Jurkat, Clone E6-1 (cell line): ENCODE measurements at regions not wholly inside any gene's neighbourhood (a gene's known extent, or its start where the extent isn't known, plus 50 kb on each side); places are given as distances from the start of the nearest gene placed in this dataset.

Source experiments
- DNase-seq: peaks from one replicate; pipeline ENCODE4 v3.0.0-alpha.2; 2011; ENCODE audit warnings: low read depth, low spot score
- H3K4me3 ChIP-seq: 2 replicates; pipeline ENCODE4 v1.5.1; 2011; ENCODE audit warnings: mild to moderate bottlenecking, low read length, control low read depth, moderate library complexity

- H3K4me3 ChIP-seq = no peak overlapping the region
- no peak for DNase-seq
Measured at GRCh38 chr2:126771501-126772195, 115.7 kb downstream of the GYPC start.

DNA sequence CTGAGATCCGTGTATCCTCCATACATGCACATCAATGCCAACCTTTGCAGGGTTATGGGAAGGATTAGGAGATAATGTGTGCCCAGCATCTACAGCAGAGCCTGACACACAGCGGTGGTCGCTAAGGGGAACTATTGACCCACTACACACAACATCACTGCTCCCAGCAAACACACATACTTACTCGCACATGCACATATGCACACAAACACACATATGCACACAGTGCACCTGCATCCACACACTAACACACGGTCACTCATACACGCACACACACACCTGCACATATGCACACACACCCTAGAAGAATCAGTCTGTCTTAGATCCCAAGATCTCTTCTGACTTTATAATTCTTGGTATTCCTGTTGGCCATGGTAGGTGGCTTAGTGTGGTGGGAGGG is 118.3 kb downstream of the GYPC start:
- no peak for DNase-seq
- H3K4me3 ChIP-seq = no peak overlapping the region

DNA sequence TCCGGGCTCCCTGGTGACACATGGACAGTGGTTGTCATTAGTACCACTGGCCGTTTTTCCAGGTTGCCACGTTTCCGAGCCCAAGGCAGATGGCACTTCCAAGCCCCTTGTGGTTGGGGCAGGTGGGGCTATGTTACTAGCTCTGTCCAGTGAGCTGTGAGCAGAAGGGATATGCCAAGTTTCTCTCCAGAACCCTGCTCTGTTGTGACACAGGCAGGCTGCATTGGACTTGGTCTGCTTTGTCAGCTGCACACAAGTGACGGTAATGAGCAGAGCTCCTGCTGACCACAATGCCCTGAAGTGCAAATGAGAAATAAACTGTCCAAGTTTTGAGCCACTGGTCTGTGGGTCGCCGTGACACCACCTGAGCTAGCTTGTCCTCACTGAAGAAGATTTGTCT is 118.8 kb downstream of the GYPC start:
- H3K4me3 ChIP-seq = no peak overlapping the region
- DNase-seq = no peak

- no peak for DNase-seq
- no peak overlapping the region for H3K4me3 ChIP-seq
Measured at GRCh38 chr2:126775300-126775985, 119.5 kb downstream of the GYPC start.

- peak overlapping the region; percentile 68 for H3K4me3 ChIP-seq
- no peak for DNase-seq
Measured at GRCh38 chr2:126776255-126776654, 120.3 kb downstream of the GYPC start.

- DNase-seq = peak; percentile 57
- peak overlapping the region; percentile 68 for H3K4me3 ChIP-seq
Measured at GRCh38 chr2:126776692-126777619, 121.0 kb downstream of the GYPC start.

DNA sequence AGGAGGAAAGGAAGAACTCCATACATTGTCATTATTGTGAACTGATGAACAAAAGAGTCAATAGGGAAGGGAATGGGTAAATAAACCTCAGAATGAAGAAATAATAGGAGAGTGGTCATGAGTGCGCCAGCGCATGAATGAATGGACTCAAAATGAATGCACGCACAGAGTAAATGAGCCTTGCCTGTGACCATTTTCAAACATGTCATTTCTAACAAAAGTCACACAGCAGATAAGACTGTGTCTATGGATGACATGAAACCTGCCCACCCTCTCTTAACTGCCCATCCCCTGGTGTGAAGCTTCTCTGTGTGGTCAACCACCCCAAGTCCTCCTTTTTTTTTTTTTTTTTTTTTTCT is 121.1 kb upstream of the TEX51 start:
- H3K4me3 ChIP-seq = no peak overlapping the region; the same call in 1 of the 2 replicates
- DNase-seq = no peak

- DNase-seq = no peak
Measured at GRCh38 chr2:126778561-126779501, 119.9 kb upstream of the TEX51 start.

DNA sequence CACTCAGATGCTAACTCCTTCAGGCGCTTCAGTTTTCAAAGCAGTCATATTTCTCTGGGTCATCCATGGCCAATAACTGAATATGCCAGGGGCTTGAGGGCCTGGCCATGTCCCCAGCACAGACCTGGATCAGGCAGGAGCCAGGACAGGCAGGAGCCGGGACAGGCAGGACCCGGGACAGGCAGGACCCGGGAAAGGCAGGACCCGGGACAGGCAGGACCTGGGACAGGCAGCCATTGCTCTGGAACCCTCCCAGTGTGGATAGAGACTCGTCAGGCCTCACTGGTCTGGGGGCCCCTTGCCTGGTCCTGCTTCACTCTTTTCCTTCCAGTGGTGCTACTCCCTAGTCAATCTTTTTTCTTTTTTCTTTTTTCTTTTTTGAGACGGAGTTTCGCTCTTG is 117.5 kb upstream of the TEX51 start:
- DNase-seq = no peak
- no peak overlapping the region for H3K4me3 ChIP-seq

More at GRCh38 chr2:126778561-126779501, 119.9 kb upstream of the TEX51 start:
- no peak overlapping the region for H3K4me3 ChIP-seq

- H3K4me3 ChIP-seq = no peak overlapping the region
- no peak for DNase-seq
Measured at GRCh38 chr2:126781806-126782205, 116.9 kb upstream of the TEX51 start.

DNA sequence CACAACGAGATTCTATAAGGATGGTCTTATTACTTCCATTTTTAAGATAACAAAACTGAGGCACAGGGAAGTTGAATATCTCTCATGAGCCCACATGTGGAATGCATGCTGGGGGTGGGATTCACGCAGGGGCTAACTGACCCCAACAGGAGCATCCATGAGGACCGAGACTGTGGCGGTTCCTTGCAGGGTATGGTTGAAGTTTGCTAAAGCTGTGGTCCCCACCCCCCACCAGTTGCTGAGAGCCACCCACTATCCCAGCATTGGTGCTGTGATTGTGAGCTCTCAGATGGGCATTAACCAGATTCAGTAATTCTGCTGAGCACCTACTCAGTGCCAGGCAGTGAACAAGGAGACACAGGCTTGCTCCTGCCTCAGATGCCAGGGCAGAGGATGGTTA is 116.0 kb upstream of the TEX51 start:
- no peak for DNase-seq
- no peak overlapping the region for H3K4me3 ChIP-seq

DNA sequence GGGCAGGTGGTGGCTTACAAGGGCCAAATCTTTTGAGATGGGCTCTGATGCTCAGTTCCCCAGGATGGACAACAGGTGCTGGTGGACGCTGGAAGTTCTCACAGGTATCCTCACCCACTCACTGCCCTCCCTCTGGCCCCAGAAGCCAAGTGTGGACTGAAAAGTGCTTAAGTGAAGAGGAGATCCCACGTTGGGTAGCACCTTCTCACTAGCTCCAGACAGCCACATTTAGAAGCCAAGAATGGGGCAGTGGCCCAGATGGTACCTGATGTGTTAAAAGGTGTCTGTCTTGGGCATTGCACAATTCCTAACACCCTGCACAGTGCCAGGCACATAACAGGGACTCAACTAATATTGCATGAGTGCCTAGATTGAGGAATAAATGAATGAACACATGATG is 115.3 kb upstream of the TEX51 start:
- no peak for DNase-seq
- H3K4me3 ChIP-seq = no peak overlapping the region

GRCh38 chr2:126784045-126784444 is 114.6 kb upstream of the TEX51 start:
- no peak for DNase-seq
- H3K4me3 ChIP-seq = no peak overlapping the region

- no peak overlapping the region for H3K4me3 ChIP-seq
Measured at GRCh38 chr2:126784621-126785020, 114.1 kb upstream of the TEX51 start.

GRCh38 chr2:126785236-126785635 is 113.5 kb upstream of the TEX51 start:
- no peak for DNase-seq
- no peak overlapping the region for H3K4me3 ChIP-seq

More at GRCh38 chr2:126784621-126785020, 114.1 kb upstream of the TEX51 start:
- no peak for DNase-seq

DNA sequence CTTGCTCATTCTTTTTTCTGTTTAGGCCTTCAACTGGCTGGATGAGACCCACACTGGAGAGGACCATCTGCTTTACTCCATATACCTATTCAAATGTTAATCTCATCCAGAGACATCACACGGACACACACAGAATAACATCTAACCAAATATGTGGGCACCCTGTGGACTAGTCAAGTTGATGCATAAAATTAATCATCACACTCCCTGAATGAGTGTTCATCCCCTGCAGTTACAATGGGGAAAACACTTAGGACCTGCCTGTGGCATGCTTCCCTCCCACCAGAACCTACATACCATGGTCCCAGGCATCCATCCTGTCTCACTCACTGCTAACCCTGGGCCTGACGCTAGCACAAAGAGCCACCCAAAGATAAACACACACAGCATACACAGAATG is 112.8 kb upstream of the TEX51 start:
- no peak for DNase-seq
- no peak overlapping the region for H3K4me3 ChIP-seq

- no peak for DNase-seq
Measured at GRCh38 chr2:126786765-126787164, 111.9 kb upstream of the TEX51 start.

DNA sequence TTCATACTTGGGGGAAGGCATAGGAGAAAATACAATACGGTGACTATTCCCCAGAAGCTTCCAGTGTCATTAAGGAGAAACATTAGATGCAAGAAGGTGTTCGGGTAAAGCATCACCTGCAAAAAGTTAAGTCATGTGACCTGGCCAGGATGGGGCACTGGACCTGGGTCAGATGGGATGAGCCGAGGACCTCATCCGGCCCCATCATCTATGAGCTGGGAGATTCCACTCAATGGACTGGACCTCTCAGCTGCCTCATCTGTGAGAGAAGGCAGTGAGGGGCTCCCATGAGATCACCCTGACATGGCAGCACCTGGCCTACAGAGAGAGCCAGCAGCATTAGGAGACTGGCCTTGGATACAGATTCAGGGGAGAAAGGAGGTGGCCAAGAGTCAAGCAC is 111.4 kb upstream of the TEX51 start:
- DNase-seq = no peak
- no peak overlapping the region for H3K4me3 ChIP-seq

More at GRCh38 chr2:126786765-126787164, 111.9 kb upstream of the TEX51 start:
- no peak overlapping the region for H3K4me3 ChIP-seq

DNA sequence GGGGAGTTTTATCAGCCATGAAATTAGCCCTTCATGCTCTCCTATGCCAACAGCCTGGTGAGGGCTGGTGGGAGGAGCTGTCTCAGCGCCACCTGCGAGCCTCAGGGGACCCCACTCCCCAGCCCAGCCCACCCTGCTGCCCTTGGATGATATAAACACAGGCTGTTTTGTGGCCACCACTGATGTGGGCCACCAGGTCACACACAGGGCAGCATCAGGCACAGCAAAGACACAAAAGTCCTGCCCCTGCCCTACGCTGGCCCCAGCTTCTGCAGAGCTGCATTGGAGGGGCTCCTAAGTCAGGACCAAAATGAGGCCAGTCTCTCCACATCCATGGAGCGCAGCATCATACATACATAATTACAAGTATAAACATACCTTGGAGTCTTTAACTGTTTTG is 110.6 kb upstream of the TEX51 start:
- DNase-seq = no peak
- H3K4me3 ChIP-seq = no peak overlapping the region
